ENCODE measurements at regions not wholly inside any gene's neighbourhood (a gene's known extent, or its start where the extent isn't known, plus 50 kb on each side); places are given as distances from the start of the nearest gene placed in this dataset.
A peak's percentile ranks its signal among the peaks of the same experiment; 100 is the strongest.

GRCh38 chr6:91694016-91694654 is 1107.3 kb upstream of the MAP3K7 start:
- ChIA-PET POLR2A (ENCODE audit: unreplicated experiment) (no interaction called here), CTCF (no interaction called here)
- TF ChIP-seq CTCF (conservative IDR thresholded peaks at IDR 0.05) (no peak), EZH2 (IDR thresholded peaks at IDR 0.05; ENCODE audit: low read depth) (no peak)
- no peaks in the 10 kb centered on the region for H3K36me3 ChIP-seq (ENCODE audit: low read depth)
- no peak overlapping the region for H3K27ac ChIP-seq
- no peak overlapping the region for H2AFZ ChIP-seq
- H3K4me1 ChIP-seq (replicated peaks; ENCODE audit: insufficient read depth): peaks cover 8% of the 10 kb centered on the region; the same call in 1 of the 2 replicates
- H3F3A ChIP-seq (ENCODE audit: insufficient read depth, low read depth): no peaks in the 10 kb centered on the region
- H3K79me2 ChIP-seq (ENCODE audit: low read depth): no peaks in the 10 kb centered on the region
- intact Hi-C loops (cut with micrococcal nuclease; ENCODE audit: unreplicated experiment): no loop called here
- no peaks in the 10 kb centered on the region for H3K9me3 ChIP-seq (ENCODE audit: insufficient read depth, low read depth)
- no TSS peak for BruUV-seq (replicated peaks)
- no peak overlapping the region for H3K4me2 ChIP-seq
- H3K4me3 ChIP-seq: no peak overlapping the region
- no peaks in the 10 kb centered on the region for H3K27me3 ChIP-seq (ENCODE audit: insufficient read depth, low read depth)
- no peaks in the 10 kb centered on the region for H3K9me2 ChIP-seq (ENCODE audit: insufficient read depth)
- H4K20me1 ChIP-seq (ENCODE audit: insufficient read depth): no peaks in the 10 kb centered on the region
- DNase-seq: peak in 1 of 2 experiments; percentile 49

- H3F3A ChIP-seq (ENCODE audit: insufficient read depth, low read depth): no peaks in the 10 kb centered on the region
- peak in 1 of 2 experiments; percentile 9 for DNase-seq
- H3K9me2 ChIP-seq (ENCODE audit: insufficient read depth): no peaks in the 10 kb centered on the region
- no peak overlapping the region for H3K4me2 ChIP-seq
- H4K20me1 ChIP-seq (ENCODE audit: insufficient read depth): no peaks in the 10 kb centered on the region
- no peaks in the 10 kb centered on the region for H3K36me3 ChIP-seq (ENCODE audit: low read depth)
- H3K4me3 ChIP-seq: no peak overlapping the region
- CTCF ChIA-PET: no interaction called here
- H3K27me3 ChIP-seq (ENCODE audit: insufficient read depth, low read depth): no peaks in the 10 kb centered on the region
- no peaks in the 10 kb centered on the region for H3K9me3 ChIP-seq (ENCODE audit: insufficient read depth, low read depth)
- H2AFZ ChIP-seq: no peak overlapping the region
- intact Hi-C loops (cut with micrococcal nuclease; ENCODE audit: unreplicated experiment): no loop called here
- BruUV-seq (replicated peaks): no TSS peak
- TF ChIP-seq EZH2 (IDR thresholded peaks at IDR 0.05; ENCODE audit: low read depth) (no peak), CTCF (conservative IDR thresholded peaks at IDR 0.05) (no peak)
- no peaks in the 10 kb centered on the region; the same call in 1 of the 2 replicates for H3K4me1 ChIP-seq (replicated peaks; ENCODE audit: insufficient read depth)
- H3K27ac ChIP-seq: no peak overlapping the region
- POLR2A ChIA-PET (ENCODE audit: unreplicated experiment): no interaction called here
- H3K79me2 ChIP-seq (ENCODE audit: low read depth): no peaks in the 10 kb centered on the region
Observed at GRCh38 chr6:91691449-91691848, 1104.6 kb upstream of the MAP3K7 start.

- Histone ChIP-seq H3K9me2 (ENCODE audit: insufficient read depth) (no peaks in the 10 kb centered on the region), H3K27me3 (ENCODE audit: insufficient read depth, low read depth) (no peaks in the 10 kb centered on the region), H3F3A (ENCODE audit: insufficient read depth, low read depth) (no peaks in the 10 kb centered on the region), H3K4me3 (no peak overlapping the region), H3K79me2 (ENCODE audit: low read depth) (no peaks in the 10 kb centered on the region), H3K4me1 (replicated peaks; ENCODE audit: insufficient read depth) (no peaks in the 10 kb centered on the region), H4K20me1 (ENCODE audit: insufficient read depth) (no peaks in the 10 kb centered on the region), H2AFZ (no peak overlapping the region), H3K27ac (no peak overlapping the region), H3K9me3 (ENCODE audit: insufficient read depth, low read depth) (no peaks in the 10 kb centered on the region), H3K4me2 (no peak overlapping the region), H3K36me3 (ENCODE audit: low read depth) (no peaks in the 10 kb centered on the region)
- no peak for DNase-seq
- TF ChIP-seq CTCF (conservative IDR thresholded peaks at IDR 0.05) (no peak), EZH2 (IDR thresholded peaks at IDR 0.05; ENCODE audit: low read depth) (no peak)
- BruUV-seq (replicated peaks): no TSS peak
- intact Hi-C loops (cut with micrococcal nuclease; ENCODE audit: unreplicated experiment): no loop called here
- POLR2A ChIA-PET (ENCODE audit: unreplicated experiment): no interaction called here
- CTCF ChIA-PET: no interaction called here
Observed at GRCh38 chr6:91683240-91683639, 1096.4 kb upstream of the MAP3K7 start.
